ENCODE measurements at regions not wholly inside any gene's neighbourhood (a gene's known extent, or its start where the extent isn't known, plus 50 kb on each side); places are given as distances from the start of the nearest gene placed in this dataset.

GRCh38 chr5:58211441-58211840 lies 248.4 kb downstream of the PLK2 start (continued):
- TF ChIP-seq CBX5 (IDR thresholded peaks at IDR 0.05; ENCODE audit: low read depth, low read length) (no peak), SIN3A (conservative IDR thresholded peaks at IDR 0.05 in 1 of 2, IDR thresholded peaks at IDR 0.05 in 1 of 2; ENCODE audit: low read depth in 1 of 2, low read length in 2 of 2) (no peak), RFX5 (IDR thresholded peaks at IDR 0.05; ENCODE audit: borderline replicate concordance, low read depth, low read length) (no peak), MAFK (IDR thresholded peaks at IDR 0.05; ENCODE audit: low read depth, low read length) (no peak)

Measured in H1 (cell line).